ENCODE measurements at regions not wholly inside any gene's neighbourhood (a gene's known extent, or its start where the extent isn't known, plus 50 kb on each side); places are given as distances from the start of the nearest gene placed in this dataset.

DNA sequence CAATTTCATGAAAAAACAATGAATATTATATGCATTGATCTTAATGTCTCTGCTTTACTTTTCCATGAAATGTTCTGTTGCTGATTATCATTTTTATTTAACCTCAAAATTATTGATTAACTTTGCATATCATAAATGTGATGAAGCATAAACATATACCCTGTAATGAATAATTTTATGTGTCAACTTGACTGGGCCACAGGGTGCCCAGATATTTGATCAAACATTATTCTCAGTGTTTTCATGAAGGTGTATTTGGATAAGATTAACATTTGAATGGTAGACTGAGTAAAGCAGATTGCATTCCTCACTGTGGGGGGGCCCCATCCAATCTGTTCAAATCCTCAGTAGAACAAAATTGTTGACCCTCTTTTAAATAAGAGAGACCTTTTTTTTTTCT lies 265.2 kb downstream of the CENPW start:
- Histone ChIP-seq H3F3A (ENCODE audit: insufficient read depth, low read depth) (no peaks in the 10 kb centered on the region), H4K20me1 (ENCODE audit: insufficient read depth) (no peaks in the 10 kb centered on the region), H3K4me2 (no peak overlapping the region), H3K79me2 (ENCODE audit: low read depth) (no peaks in the 10 kb centered on the region), H2AFZ (no peak overlapping the region), H3K9me3 (ENCODE audit: insufficient read depth, low read depth) (no peaks in the 10 kb centered on the region), H3K27me3 (ENCODE audit: insufficient read depth, low read depth) (no peaks in the 10 kb centered on the region), H3K36me3 (ENCODE audit: low read depth) (no peaks in the 10 kb centered on the region), H3K9me2 (ENCODE audit: insufficient read depth) (no peaks in the 10 kb centered on the region), H3K4me1 (replicated peaks; ENCODE audit: insufficient read depth) (no peaks in the 10 kb centered on the region), H3K4me3 (no peak overlapping the region), H3K27ac (no peak overlapping the region)
- intact Hi-C loops (cut with micrococcal nuclease; ENCODE audit: unreplicated experiment), result no loop called here
- no peak for DNase-seq
- ChIA-PET CTCF (no interaction called here), POLR2A (ENCODE audit: unreplicated experiment) (no interaction called here)
- no TSS peak for BruUV-seq (replicated peaks)
- no peak for TF ChIP-seq EZH2 (IDR thresholded peaks at IDR 0.05; ENCODE audit: low read depth)
- TF ChIP-seq, protein P1, sequence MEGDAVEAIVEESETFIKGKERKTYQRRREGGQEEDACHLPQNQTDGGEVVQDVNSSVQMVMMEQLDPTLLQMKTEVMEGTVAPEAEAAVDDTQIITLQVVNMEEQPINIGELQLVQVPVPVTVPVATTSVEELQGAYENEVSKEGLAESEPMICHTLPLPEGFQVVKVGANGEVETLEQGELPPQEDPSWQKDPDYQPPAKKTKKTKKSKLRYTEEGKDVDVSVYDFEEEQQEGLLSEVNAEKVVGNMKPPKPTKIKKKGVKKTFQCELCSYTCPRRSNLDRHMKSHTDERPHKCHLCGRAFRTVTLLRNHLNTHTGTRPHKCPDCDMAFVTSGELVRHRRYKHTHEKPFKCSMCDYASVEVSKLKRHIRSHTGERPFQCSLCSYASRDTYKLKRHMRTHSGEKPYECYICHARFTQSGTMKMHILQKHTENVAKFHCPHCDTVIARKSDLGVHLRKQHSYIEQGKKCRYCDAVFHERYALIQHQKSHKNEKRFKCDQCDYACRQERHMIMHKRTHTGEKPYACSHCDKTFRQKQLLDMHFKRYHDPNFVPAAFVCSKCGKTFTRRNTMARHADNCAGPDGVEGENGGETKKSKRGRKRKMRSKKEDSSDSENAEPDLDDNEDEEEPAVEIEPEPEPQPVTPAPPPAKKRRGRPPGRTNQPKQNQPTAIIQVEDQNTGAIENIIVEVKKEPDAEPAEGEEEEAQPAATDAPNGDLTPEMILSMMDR (conservative IDR thresholded peaks at IDR 0.05), result no peak

DNA sequence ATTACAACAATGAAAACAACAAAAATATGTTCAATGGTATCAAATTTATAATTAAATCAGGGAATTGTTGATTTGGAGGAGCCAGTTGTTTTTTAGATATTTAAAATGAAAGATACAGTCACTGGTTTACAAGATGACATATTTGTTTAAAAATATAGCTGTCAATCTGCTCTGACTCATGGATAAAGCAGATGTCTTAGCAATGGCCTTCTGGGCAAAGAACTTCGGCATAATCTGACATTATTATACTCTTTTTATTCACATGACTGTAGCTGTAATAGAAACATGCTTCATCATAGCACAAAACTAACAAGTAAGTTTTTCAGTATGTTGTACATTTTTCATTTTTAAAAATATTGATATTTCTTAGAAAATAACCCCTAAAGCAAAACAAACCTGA lies 267.4 kb downstream of the CENPW start:
- Histone ChIP-seq H4K20me1 (ENCODE audit: insufficient read depth) (no peaks in the 10 kb centered on the region), H2AFZ (no peak overlapping the region), H3K4me1 (replicated peaks; ENCODE audit: insufficient read depth) (no peaks in the 10 kb centered on the region), H3K9me2 (ENCODE audit: insufficient read depth) (no peaks in the 10 kb centered on the region), H3K9me3 (ENCODE audit: insufficient read depth, low read depth) (no peaks in the 10 kb centered on the region), H3K27me3 (ENCODE audit: insufficient read depth, low read depth) (no peaks in the 10 kb centered on the region), H3F3A (ENCODE audit: insufficient read depth, low read depth) (no peaks in the 10 kb centered on the region), H3K4me2 (no peak overlapping the region), H3K27ac (no peak overlapping the region), H3K79me2 (ENCODE audit: low read depth) (no peaks in the 10 kb centered on the region), H3K36me3 (ENCODE audit: low read depth) (no peaks in the 10 kb centered on the region), H3K4me3 (no peak overlapping the region)
- intact Hi-C loops (cut with micrococcal nuclease; ENCODE audit: unreplicated experiment), result no loop called here
- DNase-seq, result no peak
- CTCF ChIA-PET, result no interaction called here
- BruUV-seq (replicated peaks), result no TSS peak
- no peak for TF ChIP-seq EZH2 (IDR thresholded peaks at IDR 0.05; ENCODE audit: low read depth)
- TF ChIP-seq, protein P1 (conservative IDR thresholded peaks at IDR 0.05), result no peak
- POLR2A ChIA-PET (ENCODE audit: unreplicated experiment), result no interaction called here

DNA sequence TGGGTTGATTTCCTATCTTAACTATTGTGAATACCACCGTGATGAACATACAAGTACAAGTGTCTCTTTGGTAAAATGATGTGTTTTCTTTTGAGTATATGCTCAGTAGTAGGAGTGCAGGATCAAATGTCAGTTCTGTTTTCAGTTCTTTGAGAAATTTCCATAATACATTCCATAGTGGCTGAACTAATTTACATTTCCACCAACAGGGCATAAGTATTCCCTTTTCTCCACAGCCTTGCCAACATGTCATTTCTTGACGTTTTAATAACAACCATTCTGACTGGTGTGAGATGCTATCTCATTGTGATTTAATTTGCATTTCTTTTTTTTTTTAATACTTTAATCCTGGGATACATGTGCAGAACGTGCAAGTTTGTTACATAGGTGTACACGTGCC lies 268.8 kb downstream of the CENPW start:
- no peak overlapping the region for H3K4me3 ChIP-seq
- no peaks in the 10 kb centered on the region for H3F3A ChIP-seq (ENCODE audit: insufficient read depth, low read depth)
- no peaks in the 10 kb centered on the region for H3K79me2 ChIP-seq (ENCODE audit: low read depth)
- no TSS peak for BruUV-seq (replicated peaks)
- CTCF ChIA-PET, result no interaction called here
- H3K36me3 ChIP-seq (ENCODE audit: low read depth), result no peaks in the 10 kb centered on the region
- H3K9me3 ChIP-seq (ENCODE audit: insufficient read depth, low read depth), result no peaks in the 10 kb centered on the region
- H2AFZ ChIP-seq, result no peak overlapping the region
- H4K20me1 ChIP-seq (ENCODE audit: insufficient read depth), result no peaks in the 10 kb centered on the region
- H3K27me3 ChIP-seq (ENCODE audit: insufficient read depth, low read depth), result no peaks in the 10 kb centered on the region
- no peak for DNase-seq
- H3K4me2 ChIP-seq, result no peak overlapping the region
- TF ChIP-seq, protein P1 (conservative IDR thresholded peaks at IDR 0.05), result no peak
- no peak for TF ChIP-seq EZH2 (IDR thresholded peaks at IDR 0.05; ENCODE audit: low read depth)
- intact Hi-C loops (cut with micrococcal nuclease; ENCODE audit: unreplicated experiment), result no loop called here
- H3K9me2 ChIP-seq (ENCODE audit: insufficient read depth), result no peaks in the 10 kb centered on the region
- POLR2A ChIA-PET (ENCODE audit: unreplicated experiment), result no interaction called here
- H3K4me1 ChIP-seq (replicated peaks; ENCODE audit: insufficient read depth), result no peaks in the 10 kb centered on the region
- H3K27ac ChIP-seq, result no peak overlapping the region

Measured in PC-9 (cell line).